NCI-H2029 (cell line): ENCODE measurements at regions not wholly inside any gene's neighbourhood (a gene's known extent, or its start where the extent isn't known, plus 50 kb on each side); places are given as distances from the start of the nearest gene placed in this dataset.

ENCODE experiments used
- DNase-seq: peaks from one replicate; lab custom pipeline; 2025; lab: John Stamatoyannopoulos, UW

- DNase-seq: no peak
Measured at GRCh38 chr2:196399096-196399495, 227.7 kb upstream of the STK17B start.

- DNase-seq: no peak
Measured at GRCh38 chr2:196399722-196400691, 228.6 kb upstream of the STK17B start.

- no peak for DNase-seq
Measured at GRCh38 chr2:196403471-196403870, 232.1 kb upstream of the STK17B start.

GRCh38 chr2:196404276-196404675 lies 232.9 kb upstream of the STK17B start:
- no peak for DNase-seq

- no peak for DNase-seq
Measured at GRCh38 chr2:196407675-196408264, 231.7 kb upstream of the CCDC150 start.

GRCh38 chr2:196409376-196409775 lies 230.1 kb upstream of the CCDC150 start:
- no peak for DNase-seq

- no peak for DNase-seq
Measured at GRCh38 chr2:196410008-196410407, 229.5 kb upstream of the CCDC150 start.

GRCh38 chr2:196413821-196414274 lies 225.7 kb upstream of the CCDC150 start:
- DNase-seq: no peak

- DNase-seq: no peak
Measured at GRCh38 chr2:196415384-196415783, 224.1 kb upstream of the CCDC150 start.

GRCh38 chr2:196420143-196420542 lies 219.4 kb upstream of the CCDC150 start:
- DNase-seq: no peak

- no peak for DNase-seq
Measured at GRCh38 chr2:196421880-196422279, 217.6 kb upstream of the CCDC150 start.

- DNase-seq: no peak
Measured at GRCh38 chr2:196422361-196422760, 217.2 kb upstream of the CCDC150 start.

GRCh38 chr2:196426122-196426521 lies 213.4 kb upstream of the CCDC150 start:
- no peak for DNase-seq

- DNase-seq: no peak
Measured at GRCh38 chr2:196427986-196428634, 211.4 kb upstream of the CCDC150 start.

- no peak for DNase-seq
Measured at GRCh38 chr2:196431076-196431475, 208.4 kb upstream of the CCDC150 start.

GRCh38 chr2:196431957-196432356 lies 207.6 kb upstream of the CCDC150 start:
- no peak for DNase-seq

- DNase-seq: no peak
Measured at GRCh38 chr2:196433116-196433515, 206.4 kb upstream of the CCDC150 start.

- no peak for DNase-seq
Measured at GRCh38 chr2:196434217-196434616, 205.3 kb upstream of the CCDC150 start.

GRCh38 chr2:196435189-196435588 lies 204.3 kb upstream of the CCDC150 start:
- DNase-seq: no peak

GRCh38 chr2:196437626-196438025 lies 201.9 kb upstream of the CCDC150 start:
- no peak for DNase-seq

- DNase-seq: no peak
Measured at GRCh38 chr2:196439760-196440159, 199.8 kb upstream of the CCDC150 start.

GRCh38 chr2:196440413-196440812 lies 199.1 kb upstream of the CCDC150 start:
- DNase-seq: no peak

GRCh38 chr2:196441527-196441926 lies 198.0 kb upstream of the CCDC150 start:
- DNase-seq: no peak
